ENCODE measurements at regions not wholly inside any gene's neighbourhood (a gene's known extent, or its start where the extent isn't known, plus 50 kb on each side); places are given as distances from the start of the nearest gene placed in this dataset.
"Not testable (repeated sequence)": the region's sequence is repeated elsewhere in the genome, so short reads cannot be mapped to it uniquely, and the experiment has no call there.

DNA sequence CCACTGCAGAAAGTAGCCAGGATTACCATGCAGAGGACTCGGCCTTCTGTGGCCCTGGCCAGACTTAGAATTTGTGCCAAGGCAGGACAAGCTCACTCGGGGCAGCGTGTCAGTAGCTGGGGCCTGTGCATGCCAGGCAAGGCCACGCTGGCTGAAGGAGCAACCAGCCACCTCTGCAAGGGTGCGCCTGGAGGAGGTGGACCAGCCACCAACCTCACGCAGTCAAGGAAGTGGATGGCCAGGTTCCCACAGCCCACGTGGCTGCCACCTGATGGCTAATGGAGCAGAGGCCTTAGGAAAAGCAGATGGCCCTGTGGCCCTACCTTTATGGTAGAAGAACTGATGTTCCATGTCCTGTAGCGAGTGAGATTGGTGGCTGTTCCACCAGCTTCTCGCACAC, 107.9 kb downstream of the CCDC74A start:
- Histone ChIP-seq H3K27ac (ENCODE audit: low read length) (no peak overlapping the region), H3K27me3 (ENCODE audit: low read depth, low read length) (no peaks in the 10 kb centered on the region), H3K4me3 (ENCODE audit: low read length) (no peak overlapping the region), H3K4me2 (ENCODE audit: low read length) (no peak overlapping the region), H3K9me3 (ENCODE audit: insufficient read depth, low read length) (no peaks in the 10 kb centered on the region), H3K36me3 (replicated peaks; ENCODE audit: low read depth, low read length) (no peaks in the 10 kb centered on the region), H3K9ac (ENCODE audit: low read length) (no peak overlapping the region), H2AFZ (ENCODE audit: low read depth, low read length) (no peak overlapping the region), H4K20me1 (ENCODE audit: insufficient read depth, low read length) (no peaks in the 10 kb centered on the region), H3K79me2 (ENCODE audit: low read length) (no peaks in the 10 kb centered on the region), H3K4me1 (ENCODE audit: low read length) (no peaks in the 10 kb centered on the region)
- no peak for TF ChIP-seq EZH2phosphoT487 (IDR thresholded peaks at IDR 0.05; ENCODE audit: low read depth)
- TF ChIP-seq, protein P1, sequence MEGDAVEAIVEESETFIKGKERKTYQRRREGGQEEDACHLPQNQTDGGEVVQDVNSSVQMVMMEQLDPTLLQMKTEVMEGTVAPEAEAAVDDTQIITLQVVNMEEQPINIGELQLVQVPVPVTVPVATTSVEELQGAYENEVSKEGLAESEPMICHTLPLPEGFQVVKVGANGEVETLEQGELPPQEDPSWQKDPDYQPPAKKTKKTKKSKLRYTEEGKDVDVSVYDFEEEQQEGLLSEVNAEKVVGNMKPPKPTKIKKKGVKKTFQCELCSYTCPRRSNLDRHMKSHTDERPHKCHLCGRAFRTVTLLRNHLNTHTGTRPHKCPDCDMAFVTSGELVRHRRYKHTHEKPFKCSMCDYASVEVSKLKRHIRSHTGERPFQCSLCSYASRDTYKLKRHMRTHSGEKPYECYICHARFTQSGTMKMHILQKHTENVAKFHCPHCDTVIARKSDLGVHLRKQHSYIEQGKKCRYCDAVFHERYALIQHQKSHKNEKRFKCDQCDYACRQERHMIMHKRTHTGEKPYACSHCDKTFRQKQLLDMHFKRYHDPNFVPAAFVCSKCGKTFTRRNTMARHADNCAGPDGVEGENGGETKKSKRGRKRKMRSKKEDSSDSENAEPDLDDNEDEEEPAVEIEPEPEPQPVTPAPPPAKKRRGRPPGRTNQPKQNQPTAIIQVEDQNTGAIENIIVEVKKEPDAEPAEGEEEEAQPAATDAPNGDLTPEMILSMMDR (IDR thresholded peaks at IDR 0.05; ENCODE audit: low read depth, low read length): no peak

DNA sequence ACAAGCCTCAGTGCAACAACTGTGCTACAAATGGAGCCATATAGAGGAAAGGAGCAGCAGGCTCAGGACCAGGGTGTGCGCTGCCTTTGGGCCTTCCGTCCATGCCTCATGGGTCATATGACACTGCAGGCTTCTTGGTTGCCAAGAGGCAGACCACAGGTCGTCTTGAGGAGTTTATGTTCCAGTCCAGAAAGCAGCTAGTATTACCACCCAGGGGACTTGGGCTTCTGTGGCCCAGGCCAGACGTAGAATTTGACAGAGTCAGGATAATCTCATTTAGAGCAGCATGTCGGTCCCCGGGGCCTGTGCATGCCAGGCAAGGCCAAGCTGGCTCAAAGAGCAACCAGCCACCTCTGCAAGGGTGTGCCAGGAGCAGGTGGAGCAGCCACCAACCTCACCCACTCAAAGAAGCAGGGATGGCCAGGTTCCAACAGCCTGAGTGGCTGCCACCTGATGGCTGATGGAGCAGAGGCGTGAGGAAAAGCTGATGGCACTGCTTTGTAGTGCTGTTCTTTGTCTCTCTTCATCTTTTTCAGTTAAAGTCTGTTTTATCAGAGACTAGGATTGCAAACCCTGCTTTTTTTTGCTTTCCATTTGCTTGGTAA, 109.1 kb downstream of the CCDC74A start:
- H3K27me3 ChIP-seq (ENCODE audit: low read depth, low read length); H4K20me1 ChIP-seq (ENCODE audit: insufficient read depth, low read length); H3K79me2 ChIP-seq (ENCODE audit: low read length); H3K4me2 ChIP-seq (ENCODE audit: low read length); H3K4me1 ChIP-seq (ENCODE audit: low read length); H3K9ac ChIP-seq (ENCODE audit: low read length); H3K27ac ChIP-seq (ENCODE audit: low read length); H3K4me3 ChIP-seq (ENCODE audit: low read length); H3K36me3 ChIP-seq (replicated peaks; ENCODE audit: low read depth, low read length); H2AFZ ChIP-seq (ENCODE audit: low read depth, low read length); H3K9me3 ChIP-seq (ENCODE audit: insufficient read depth, low read length): not testable (repeated sequence)

DNA sequence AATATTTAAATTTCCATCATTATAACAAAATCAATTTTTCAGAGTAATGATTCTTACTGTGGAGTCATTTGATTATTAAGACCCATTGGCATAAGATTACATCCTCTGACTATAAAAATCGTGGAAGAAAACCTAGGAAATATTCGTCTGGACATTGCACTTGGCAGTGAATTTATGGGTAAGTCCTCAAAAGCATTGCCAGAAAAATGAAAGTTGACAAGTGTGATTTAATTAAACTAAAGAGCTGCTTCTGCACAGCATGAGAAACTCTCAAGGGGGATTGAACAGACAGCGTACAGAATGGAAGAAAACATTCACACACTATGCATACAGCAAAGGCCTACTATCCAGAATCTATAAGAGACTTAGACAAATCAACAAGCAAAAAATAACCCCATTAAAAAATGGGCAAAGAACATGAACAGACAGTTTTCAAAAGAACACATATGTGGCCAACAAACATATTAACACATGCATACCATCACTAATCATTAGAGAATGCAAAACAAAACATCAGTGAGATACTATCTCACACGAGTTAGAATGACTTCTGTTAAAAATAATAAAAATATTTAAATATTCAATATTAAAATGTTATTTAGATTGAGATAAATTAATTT, 111.4 kb downstream of the CCDC74A start:
- not testable (repeated sequence) for H3K27me3 ChIP-seq (ENCODE audit: low read depth, low read length); H3K4me1 ChIP-seq (ENCODE audit: low read length); H3K9me3 ChIP-seq (ENCODE audit: insufficient read depth, low read length); H2AFZ ChIP-seq (ENCODE audit: low read depth, low read length); H3K36me3 ChIP-seq (replicated peaks; ENCODE audit: low read depth, low read length); H3K4me3 ChIP-seq (ENCODE audit: low read length); H3K4me2 ChIP-seq (ENCODE audit: low read length); H3K79me2 ChIP-seq (ENCODE audit: low read length); H3K9ac ChIP-seq (ENCODE audit: low read length); H4K20me1 ChIP-seq (ENCODE audit: insufficient read depth, low read length); H3K27ac ChIP-seq (ENCODE audit: low read length)

DNA sequence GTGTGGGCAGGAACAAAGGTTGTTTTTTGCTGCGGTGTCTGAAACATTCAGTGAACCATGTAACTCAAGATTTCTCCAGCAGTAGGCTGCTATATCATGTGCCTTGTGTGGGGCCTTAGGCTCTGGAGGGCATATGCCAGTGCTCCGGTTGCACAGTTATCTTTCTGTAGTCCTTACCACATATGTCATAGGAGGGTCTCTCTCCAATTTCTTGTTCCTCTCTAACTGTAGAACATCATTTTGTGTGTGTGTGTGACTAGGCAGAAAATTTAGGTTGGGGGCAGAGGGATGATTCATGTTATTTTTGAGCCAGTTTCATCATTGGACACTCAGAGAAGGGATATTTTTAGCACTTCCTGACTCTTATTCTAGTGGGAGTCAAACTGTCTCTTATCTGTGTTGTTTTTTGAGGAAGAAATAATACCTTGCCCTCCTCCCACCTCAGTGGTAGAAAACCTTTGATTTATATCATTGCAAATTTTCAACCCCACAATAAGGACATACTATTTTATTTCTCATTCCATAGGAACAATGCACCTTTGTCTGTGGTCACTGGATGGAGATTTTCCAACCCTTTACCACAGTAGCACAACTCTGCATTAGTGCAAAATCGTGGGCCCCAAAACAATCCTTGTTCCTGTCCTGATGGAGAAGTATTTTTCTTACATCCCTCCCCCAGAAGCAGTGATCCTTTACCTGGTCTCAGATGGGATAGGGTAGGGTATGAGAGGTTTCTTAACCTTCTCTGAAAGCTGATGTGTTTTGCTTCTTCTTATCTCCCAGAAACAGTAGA, 113.9 kb downstream of the CCDC74A start:
- Histone ChIP-seq H2AFZ (ENCODE audit: low read depth, low read length) (no peak overlapping the region), H3K4me2 (ENCODE audit: low read length) (no peak overlapping the region), H3K36me3 (replicated peaks; ENCODE audit: low read depth, low read length) (no peaks in the 10 kb centered on the region), H3K79me2 (ENCODE audit: low read length) (no peaks in the 10 kb centered on the region), H4K20me1 (ENCODE audit: insufficient read depth, low read length) (no peaks in the 10 kb centered on the region), H3K27ac (ENCODE audit: low read length) (no peak overlapping the region), H3K4me1 (ENCODE audit: low read length) (no peaks in the 10 kb centered on the region), H3K9me3 (ENCODE audit: insufficient read depth, low read length) (no peaks in the 10 kb centered on the region), H3K4me3 (ENCODE audit: low read length) (no peak overlapping the region), H3K27me3 (ENCODE audit: low read depth, low read length) (no peaks in the 10 kb centered on the region), H3K9ac (ENCODE audit: low read length) (no peak overlapping the region)
- no peak for TF ChIP-seq EZH2phosphoT487 (IDR thresholded peaks at IDR 0.05; ENCODE audit: low read depth)
- TF ChIP-seq, protein P1 (IDR thresholded peaks at IDR 0.05; ENCODE audit: low read depth, low read length): no peak

DNA sequence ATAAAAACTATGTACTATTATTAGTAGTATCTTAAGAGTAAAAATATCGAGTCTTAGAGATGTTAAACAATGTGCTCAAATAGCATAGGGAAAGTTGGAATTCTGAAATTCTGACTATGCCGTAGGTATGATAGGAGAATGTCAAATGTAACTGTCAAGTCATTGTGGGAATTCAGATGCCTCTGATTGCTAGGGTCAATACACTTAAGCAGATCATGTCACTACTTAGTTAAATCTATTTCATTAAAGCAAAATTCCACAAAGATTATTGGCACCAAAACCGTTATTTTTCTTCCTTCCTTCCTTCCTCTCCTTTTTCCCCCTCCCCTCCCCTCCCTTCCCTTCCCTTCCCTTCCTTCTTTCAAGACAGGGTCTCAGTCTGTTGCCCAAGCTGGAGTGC, 115.5 kb downstream of the CCDC74A start:
- H3K9ac ChIP-seq (ENCODE audit: low read length); H3K4me1 ChIP-seq (ENCODE audit: low read length); H3K36me3 ChIP-seq (replicated peaks; ENCODE audit: low read depth, low read length); H4K20me1 ChIP-seq (ENCODE audit: insufficient read depth, low read length); H2AFZ ChIP-seq (ENCODE audit: low read depth, low read length); H3K27me3 ChIP-seq (ENCODE audit: low read depth, low read length); H3K9me3 ChIP-seq (ENCODE audit: insufficient read depth, low read length); H3K79me2 ChIP-seq (ENCODE audit: low read length); H3K27ac ChIP-seq (ENCODE audit: low read length); H3K4me2 ChIP-seq (ENCODE audit: low read length); H3K4me3 ChIP-seq (ENCODE audit: low read length): not testable (repeated sequence)

Measured in OCI-LY3 (cell line).